Vagina (tissue), 2 donors: ENCODE measurements at regions not wholly inside any gene's neighbourhood (a gene's known extent, or its start where the extent isn't known, plus 50 kb on each side); places are given as distances from the start of the nearest gene placed in this dataset.

Experiments used
- DNase-seq, 2 donors: peaks; one replicate each; pipeline ENCODE4 v3.0.0-alpha.2; 2017; ENCODE audit errors: extremely low spot score in 2 of 2
- H3K27ac ChIP-seq: fragments of 200-600 bp; sonication (generic); one replicate; pipeline ENCODE4 v1.5.1; 2019
- H3K27me3 ChIP-seq: fragments of 200-600 bp; sonication (generic); one replicate; pipeline ENCODE4 v1.5.1; 2019
- H3K36me3 ChIP-seq, 2 donors: fragments of 200-600 bp; sonication (generic); one replicate each; pipeline ENCODE4 v1.5.1; 2017 to 2019
- H3K4me1 ChIP-seq: fragments of 200-600 bp; sonication (generic); one replicate; pipeline ENCODE4 v1.5.1; 2019
- H3K4me3 ChIP-seq, 2 donors: fragments of 200-600 bp; sonication (generic); 1 replicate in 1 of 2; 2 replicates in 1 of 2; pipeline ENCODE4 v1.5.1; 2016 to 2019
- H3K9me3 ChIP-seq: fragments of 200-600 bp; sonication (generic); one replicate; pipeline ENCODE4 v1.5.1; 2019
- POLR2A ChIP-seq, 2 donors: fragments of 450-650 bp; IDR thresholded peaks; one replicate each; pipeline ENCODE4 v1.6.1; 2017; ENCODE audit warnings: antibody characterized with exemption in 2 of 2, mild to moderate bottlenecking in 2 of 2, moderate library complexity in 2 of 2
- POLR2AphosphoS5 ChIP-seq, 2 donors: sonication (generic); formaldehyde crosslinking; IDR thresholded peaks; one replicate each; pipeline ENCODE4 v1.9.0; 2017; ENCODE audit warnings: antibody characterized with exemption in 2 of 2, mild to moderate bottlenecking in 2 of 2, low read depth in 1 of 2; ENCODE audit not compliant: insufficient read depth in 1 of 2
- intact Hi-C: fragments of 100-400 bp; cut with DNase I; formaldehyde crosslinking; loops from one replicate; pipeline ENCODE4 v1.15.1; 2023
- TF ChIP-seq, protein P1 (sequence below), 3 experiments: fragments of 450-650 bp in 2 of 3; fragments of 200-600 bp in 1 of 3; sonication (generic) in 1 of 3; IDR thresholded peaks; one replicate each; pipeline ENCODE4 v1.5.1; 2017 to 2019; ENCODE audit warnings: antibody characterized with exemption in 3 of 3, mild to moderate bottlenecking in 2 of 3, moderate library complexity in 2 of 3

DNA sequence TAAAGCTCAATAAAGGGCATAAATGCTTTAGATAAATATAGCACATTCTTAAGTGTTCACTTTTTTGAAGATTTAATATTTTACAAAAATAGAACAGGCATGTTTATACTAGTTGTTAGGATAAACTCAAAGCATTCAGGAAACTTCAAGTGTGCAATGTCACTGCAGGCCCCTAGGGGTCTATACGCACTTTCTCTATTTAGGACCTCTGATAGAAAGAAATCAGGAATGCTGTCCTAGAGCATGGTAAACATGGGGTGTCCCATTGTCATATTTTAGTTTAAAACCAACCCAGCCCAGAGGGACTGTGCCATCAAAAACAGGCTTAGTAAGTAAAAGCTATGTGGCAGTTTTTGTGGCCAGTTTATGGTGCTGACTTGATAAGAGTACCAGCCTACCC, 102.2 kb downstream of the BARHL2 start:
- Histone ChIP-seq H3K36me3 (no peaks in the 10 kb centered on the region), H3K9me3 (no peaks in the 10 kb centered on the region), H3K4me1 (no peaks in the 10 kb centered on the region), H3K4me3 (no peak overlapping the region), H3K27me3 (no peaks in the 10 kb centered on the region), H3K27ac (no peak overlapping the region)
- intact Hi-C loops: no loop called here
- no peak for DNase-seq
- TF ChIP-seq POLR2A (IDR thresholded peaks at IDR 0.05): no peak
- TF ChIP-seq, protein P1, sequence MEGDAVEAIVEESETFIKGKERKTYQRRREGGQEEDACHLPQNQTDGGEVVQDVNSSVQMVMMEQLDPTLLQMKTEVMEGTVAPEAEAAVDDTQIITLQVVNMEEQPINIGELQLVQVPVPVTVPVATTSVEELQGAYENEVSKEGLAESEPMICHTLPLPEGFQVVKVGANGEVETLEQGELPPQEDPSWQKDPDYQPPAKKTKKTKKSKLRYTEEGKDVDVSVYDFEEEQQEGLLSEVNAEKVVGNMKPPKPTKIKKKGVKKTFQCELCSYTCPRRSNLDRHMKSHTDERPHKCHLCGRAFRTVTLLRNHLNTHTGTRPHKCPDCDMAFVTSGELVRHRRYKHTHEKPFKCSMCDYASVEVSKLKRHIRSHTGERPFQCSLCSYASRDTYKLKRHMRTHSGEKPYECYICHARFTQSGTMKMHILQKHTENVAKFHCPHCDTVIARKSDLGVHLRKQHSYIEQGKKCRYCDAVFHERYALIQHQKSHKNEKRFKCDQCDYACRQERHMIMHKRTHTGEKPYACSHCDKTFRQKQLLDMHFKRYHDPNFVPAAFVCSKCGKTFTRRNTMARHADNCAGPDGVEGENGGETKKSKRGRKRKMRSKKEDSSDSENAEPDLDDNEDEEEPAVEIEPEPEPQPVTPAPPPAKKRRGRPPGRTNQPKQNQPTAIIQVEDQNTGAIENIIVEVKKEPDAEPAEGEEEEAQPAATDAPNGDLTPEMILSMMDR (IDR thresholded peaks at IDR 0.05): no peak
- TF ChIP-seq POLR2AphosphoS5 (IDR thresholded peaks at IDR 0.05; ENCODE audit: insufficient read depth in 1 of 2, low read depth in 1 of 2): no peak

DNA sequence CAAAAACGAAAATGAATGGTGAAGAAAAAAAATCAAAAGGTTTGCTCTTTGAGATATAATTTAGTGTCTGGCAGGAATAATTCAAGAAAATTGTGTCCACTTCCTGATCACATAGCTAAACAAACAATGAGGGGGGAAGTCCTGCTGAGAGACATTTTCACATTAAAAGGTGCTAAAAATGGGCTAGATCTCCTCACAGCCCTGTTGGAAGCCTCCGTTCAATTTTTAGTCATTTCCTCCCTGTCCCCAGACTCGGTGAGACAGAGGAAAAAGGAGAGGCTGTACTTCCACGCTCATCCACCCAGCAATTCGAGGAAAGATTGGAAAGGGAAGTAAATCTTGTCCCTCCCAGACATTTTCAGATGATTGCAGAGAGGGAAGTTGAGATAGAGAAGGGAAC, 103.7 kb downstream of the BARHL2 start:
- H3K27ac ChIP-seq: no peak overlapping the region
- no peaks in the 10 kb centered on the region for H3K4me1 ChIP-seq
- H3K4me3 ChIP-seq: no peak overlapping the region
- no peak for TF ChIP-seq POLR2A (IDR thresholded peaks at IDR 0.05)
- TF ChIP-seq, protein P1 (IDR thresholded peaks at IDR 0.05): no peak
- no peak for TF ChIP-seq POLR2AphosphoS5 (IDR thresholded peaks at IDR 0.05; ENCODE audit: insufficient read depth in 1 of 2, low read depth in 1 of 2)
- no peaks in the 10 kb centered on the region for H3K36me3 ChIP-seq
- intact Hi-C loops: no loop called here
- no peaks in the 10 kb centered on the region for H3K9me3 ChIP-seq
- no peak for DNase-seq
- H3K27me3 ChIP-seq: no peaks in the 10 kb centered on the region

- no peak for DNase-seq
- Histone ChIP-seq H3K4me3 (no peak overlapping the region), H3K9me3 (no peaks in the 10 kb centered on the region), H3K27me3 (no peaks in the 10 kb centered on the region), H3K36me3 (no peaks in the 10 kb centered on the region), H3K4me1 (no peaks in the 10 kb centered on the region), H3K27ac (no peak overlapping the region)
- TF ChIP-seq, protein P1 (IDR thresholded peaks at IDR 0.05): no peak
- TF ChIP-seq POLR2A (IDR thresholded peaks at IDR 0.05): no peak
- no peak for TF ChIP-seq POLR2AphosphoS5 (IDR thresholded peaks at IDR 0.05; ENCODE audit: insufficient read depth in 1 of 2, low read depth in 1 of 2)
- intact Hi-C loops: no loop called here
Measured at GRCh38 chr1:90612033-90612432, 105.1 kb downstream of the BARHL2 start.

GRCh38 chr1:90607736-90608135, 109.4 kb downstream of the BARHL2 start:
- H3K36me3 ChIP-seq: no peaks in the 10 kb centered on the region
- H3K4me3 ChIP-seq: no peak overlapping the region
- TF ChIP-seq POLR2AphosphoS5 (IDR thresholded peaks at IDR 0.05; ENCODE audit: insufficient read depth in 1 of 2, low read depth in 1 of 2) (no peak), POLR2A (IDR thresholded peaks at IDR 0.05) (no peak)
- TF ChIP-seq, protein P1 (IDR thresholded peaks at IDR 0.05): no peak
- H3K4me1 ChIP-seq: no peaks in the 10 kb centered on the region
- intact Hi-C loops: no loop called here
- H3K9me3 ChIP-seq: no peaks in the 10 kb centered on the region
- no peaks in the 10 kb centered on the region for H3K27me3 ChIP-seq
- no peak overlapping the region for H3K27ac ChIP-seq
- DNase-seq: no peak

DNA sequence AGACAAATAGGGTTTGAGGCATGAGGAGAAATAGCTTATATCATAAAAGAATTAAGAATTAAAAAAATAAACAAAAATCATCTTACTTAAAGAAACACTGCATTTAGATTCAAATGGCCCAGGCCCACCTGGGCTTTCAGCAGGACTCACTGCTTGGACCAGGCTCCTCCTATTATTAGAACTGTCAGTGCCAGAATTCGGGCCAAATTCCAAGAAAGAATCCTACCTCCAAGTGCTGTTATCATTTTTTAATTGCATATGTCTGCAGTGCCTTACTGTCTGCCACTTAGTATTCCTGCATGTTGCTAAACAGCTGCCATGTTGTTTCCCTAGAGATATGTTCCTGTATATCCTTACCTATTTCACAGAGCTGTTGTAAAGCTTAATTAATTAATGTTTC, 112.0 kb downstream of the BARHL2 start:
- Histone ChIP-seq H3K36me3 (no peaks in the 10 kb centered on the region), H3K27me3 (no peaks in the 10 kb centered on the region), H3K27ac (no peak overlapping the region), H3K4me1 (no peaks in the 10 kb centered on the region), H3K9me3 (no peaks in the 10 kb centered on the region), H3K4me3 (no peak overlapping the region)
- intact Hi-C loops: no loop called here
- no peak for DNase-seq
- TF ChIP-seq, protein P1 (IDR thresholded peaks at IDR 0.05): no peak
- TF ChIP-seq POLR2AphosphoS5 (IDR thresholded peaks at IDR 0.05; ENCODE audit: insufficient read depth in 1 of 2, low read depth in 1 of 2) (no peak), POLR2A (IDR thresholded peaks at IDR 0.05) (no peak)
